Left ventricle myocardium inferior (tissue), 1 donor: ENCODE measurements at regions not wholly inside any gene's neighbourhood (a gene's known extent, or its start where the extent isn't known, plus 50 kb on each side); places are given as distances from the start of the nearest gene placed in this dataset.

Source experiments
- DNase-seq: peaks from one replicate; pipeline ENCODE4 v3.0.0-alpha.2; 2020
- H3K27ac ChIP-seq: fragments of 200-600 bp; replicated peaks from 2 replicates; pipeline ENCODE4 v1.8.0; 2021
- H3K27me3 ChIP-seq: fragments of 200-600 bp; 2 replicates; pipeline ENCODE4 v1.8.0; 2021; ENCODE audit warnings: low read depth
- H3K36me3 ChIP-seq: fragments of 200-600 bp; 2 replicates; pipeline ENCODE4 v1.8.0; 2021
- H3K4me1 ChIP-seq: fragments of 200-600 bp; 2 replicates; pipeline ENCODE4 v1.8.0; 2021
- H3K4me3 ChIP-seq: fragments of 200-600 bp; 2 replicates; pipeline ENCODE4 v1.8.0; 2021; ENCODE audit warnings: mild to moderate bottlenecking, moderate library complexity
- H3K9me3 ChIP-seq: fragments of 200-600 bp; replicated peaks from 2 replicates; pipeline ENCODE4 v1.8.0; 2021
- intact Hi-C: fragments of 100-400 bp; cut with micrococcal nuclease; formaldehyde crosslinking; loops from one replicate; pipeline ENCODE4 v1.11.0; 2022
- TF ChIP-seq, protein P1 (sequence below): fragments of 200-600 bp; IDR thresholded peaks from 2 replicates; pipeline ENCODE4 v1.8.0; 2021; ENCODE audit warnings: antibody characterized with exemption, mild to moderate bottlenecking, borderline replicate concordance
- donor health status: DM: no; HTN: yes; CAD: no; lungs with severe emphysema.

DNA sequence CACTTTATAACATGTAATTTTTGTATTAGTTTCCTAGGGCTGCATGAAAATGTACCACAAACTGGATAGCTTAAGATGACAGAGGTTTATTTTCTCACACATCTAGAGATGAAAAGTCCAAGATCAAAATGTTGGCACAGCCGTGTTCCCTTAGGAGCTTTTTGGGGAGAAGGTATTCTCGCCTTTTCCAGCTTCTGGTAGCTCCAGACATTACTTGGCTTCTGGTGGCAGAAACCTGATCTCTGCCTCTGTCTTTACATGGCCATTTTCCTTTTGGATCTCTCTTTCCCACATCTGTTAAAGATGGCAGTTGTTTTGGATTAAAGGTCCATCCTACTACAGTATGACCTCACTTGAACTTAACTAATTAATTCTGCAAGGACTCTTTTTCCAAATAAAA, 885.7 kb upstream of the CDH8 start:
- no peak for DNase-seq
- TF ChIP-seq, protein P1, sequence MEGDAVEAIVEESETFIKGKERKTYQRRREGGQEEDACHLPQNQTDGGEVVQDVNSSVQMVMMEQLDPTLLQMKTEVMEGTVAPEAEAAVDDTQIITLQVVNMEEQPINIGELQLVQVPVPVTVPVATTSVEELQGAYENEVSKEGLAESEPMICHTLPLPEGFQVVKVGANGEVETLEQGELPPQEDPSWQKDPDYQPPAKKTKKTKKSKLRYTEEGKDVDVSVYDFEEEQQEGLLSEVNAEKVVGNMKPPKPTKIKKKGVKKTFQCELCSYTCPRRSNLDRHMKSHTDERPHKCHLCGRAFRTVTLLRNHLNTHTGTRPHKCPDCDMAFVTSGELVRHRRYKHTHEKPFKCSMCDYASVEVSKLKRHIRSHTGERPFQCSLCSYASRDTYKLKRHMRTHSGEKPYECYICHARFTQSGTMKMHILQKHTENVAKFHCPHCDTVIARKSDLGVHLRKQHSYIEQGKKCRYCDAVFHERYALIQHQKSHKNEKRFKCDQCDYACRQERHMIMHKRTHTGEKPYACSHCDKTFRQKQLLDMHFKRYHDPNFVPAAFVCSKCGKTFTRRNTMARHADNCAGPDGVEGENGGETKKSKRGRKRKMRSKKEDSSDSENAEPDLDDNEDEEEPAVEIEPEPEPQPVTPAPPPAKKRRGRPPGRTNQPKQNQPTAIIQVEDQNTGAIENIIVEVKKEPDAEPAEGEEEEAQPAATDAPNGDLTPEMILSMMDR = no peak
- intact Hi-C loops = no loop called here

DNA sequence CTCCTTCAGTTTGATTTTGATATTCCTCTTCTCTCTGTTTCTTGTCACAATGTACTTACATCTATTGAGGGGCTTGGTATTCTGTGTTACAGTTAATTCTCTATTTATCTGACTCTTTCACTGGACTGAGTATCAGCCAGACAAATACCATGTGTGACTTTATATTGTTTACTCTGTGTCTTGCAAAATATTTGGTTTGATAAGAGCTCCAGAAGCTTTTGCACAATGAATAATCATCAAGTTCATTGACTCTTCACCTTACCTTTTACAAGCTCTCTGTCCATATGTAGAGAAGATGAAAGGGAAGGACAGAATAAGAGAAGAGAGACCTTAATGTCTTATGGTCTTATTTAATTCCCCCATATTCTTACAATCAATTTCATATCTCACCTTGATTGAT, 877.7 kb upstream of the CDH8 start:
- TF ChIP-seq, protein P1 = no peak
- DNase-seq = no peak
- intact Hi-C loops = no loop called here
- no peak overlapping the region for H3K4me3 ChIP-seq
- no peaks in the 10 kb centered on the region for H3K36me3 ChIP-seq
- H3K27me3 ChIP-seq = no peaks in the 10 kb centered on the region
- H3K4me1 ChIP-seq = no peaks in the 10 kb centered on the region
- H3K9me3 ChIP-seq = no peaks in the 10 kb centered on the region
- no peak overlapping the region for H3K27ac ChIP-seq

More for the DNA sequence above, 885.7 kb upstream of the CDH8 start:
- H3K9me3 ChIP-seq = no peaks in the 10 kb centered on the region
- no peak overlapping the region for H3K27ac ChIP-seq
- no peaks in the 10 kb centered on the region for H3K36me3 ChIP-seq
- no peak overlapping the region for H3K4me3 ChIP-seq
- no peaks in the 10 kb centered on the region for H3K4me1 ChIP-seq
- H3K27me3 ChIP-seq = no peaks in the 10 kb centered on the region

DNA sequence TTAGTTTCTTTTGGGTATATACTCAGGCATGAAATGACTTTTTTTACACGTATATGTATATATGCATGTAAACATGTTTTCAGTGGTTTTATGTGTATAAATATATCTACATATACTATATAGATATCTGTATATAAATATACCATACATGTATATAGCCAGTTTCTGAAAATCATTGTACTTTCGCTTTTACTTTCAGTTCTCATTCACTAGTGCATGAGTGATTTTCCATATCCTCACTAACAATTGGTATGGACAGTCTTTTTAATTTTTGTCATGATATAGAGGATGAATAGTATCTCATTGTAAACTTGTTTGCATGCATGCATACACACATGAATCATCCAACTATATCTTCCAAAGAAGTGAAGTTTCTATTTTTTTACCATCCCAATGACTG, 877.1 kb upstream of the CDH8 start:
- TF ChIP-seq, protein P1 = no peak
- H3K27ac ChIP-seq = no peak overlapping the region
- no peaks in the 10 kb centered on the region for H3K27me3 ChIP-seq
- H3K9me3 ChIP-seq = no peaks in the 10 kb centered on the region
- intact Hi-C loops = no loop called here
- DNase-seq = no peak
- no peaks in the 10 kb centered on the region for H3K4me1 ChIP-seq
- H3K4me3 ChIP-seq = no peak overlapping the region
- no peaks in the 10 kb centered on the region for H3K36me3 ChIP-seq

DNA sequence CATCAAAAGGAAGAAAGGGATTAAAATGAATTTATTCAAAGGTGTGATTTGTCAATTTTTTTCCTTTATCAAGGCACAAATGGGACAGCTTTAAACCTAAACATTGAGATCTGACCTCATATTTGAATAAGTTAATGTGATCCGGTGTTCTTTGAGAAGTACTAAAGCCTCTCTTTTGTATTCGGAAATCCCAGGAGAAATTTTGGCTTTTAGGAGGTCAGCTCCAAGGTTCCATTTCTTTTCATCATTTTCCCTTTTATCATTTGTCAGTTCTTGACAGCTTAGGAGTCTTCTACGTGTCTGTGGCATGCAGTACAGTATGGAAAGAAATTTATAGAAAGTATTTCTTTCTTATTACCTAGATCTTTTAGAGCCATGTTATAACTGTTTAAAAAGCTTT, 873.4 kb upstream of the CDH8 start:
- Histone ChIP-seq H3K27ac (no peak overlapping the region), H3K4me1 (no peaks in the 10 kb centered on the region), H3K36me3 (no peaks in the 10 kb centered on the region), H3K4me3 (no peak overlapping the region), H3K27me3 (no peaks in the 10 kb centered on the region), H3K9me3 (no peaks in the 10 kb centered on the region)
- TF ChIP-seq, protein P1 = no peak
- DNase-seq = no peak
- intact Hi-C loops = no loop called here

DNA sequence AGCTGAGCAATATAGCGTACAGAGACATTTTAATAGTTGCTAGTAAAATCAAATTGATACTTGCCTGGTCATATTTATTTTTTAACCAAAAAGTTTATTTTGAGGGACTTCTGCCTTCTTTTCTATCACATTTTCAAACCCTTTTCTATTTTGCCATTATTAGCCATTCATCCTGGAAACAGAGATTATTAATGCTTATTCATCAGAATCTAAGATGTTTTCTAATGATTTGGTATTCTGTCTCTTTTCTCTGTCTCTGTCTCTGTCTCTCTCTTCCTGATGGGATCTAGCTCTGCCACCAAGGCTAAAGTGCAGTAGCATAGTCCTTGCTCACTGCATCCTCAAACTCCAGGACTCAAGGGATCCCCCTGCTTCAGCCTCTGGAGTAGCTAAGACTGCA, 871.3 kb upstream of the CDH8 start:
- no peaks in the 10 kb centered on the region for H3K36me3 ChIP-seq
- H3K4me1 ChIP-seq = no peaks in the 10 kb centered on the region
- H3K27me3 ChIP-seq = no peaks in the 10 kb centered on the region
- TF ChIP-seq, protein P1 = no peak
- no peak overlapping the region for H3K27ac ChIP-seq
- intact Hi-C loops = no loop called here
- H3K9me3 ChIP-seq = no peaks in the 10 kb centered on the region
- H3K4me3 ChIP-seq = no peak overlapping the region
- no peak for DNase-seq
